ENCODE measurements at regions not wholly inside any gene's neighbourhood (a gene's known extent, or its start where the extent isn't known, plus 50 kb on each side); places are given as distances from the start of the nearest gene placed in this dataset.

GRCh38 chr5:60297658-60298057 is 402.3 kb downstream of the DEPDC1B start:
- Mint-ChIP-seq H3K9me3 (peaks cover 10% of the 10 kb centered on the region), H3K4me3 (no peak overlapping the region), H3K27ac (no peak overlapping the region), H3K27me3 (ENCODE audit: insufficient read depth) (no peaks in the 10 kb centered on the region), H3K4me1 (no peaks in the 10 kb centered on the region), H3K36me3 (ENCODE audit: low read depth) (no peaks in the 10 kb centered on the region)
- no peaks in the 10 kb centered on the region for H3K27me3 ChIP-seq (ENCODE audit: control insufficient read depth, insufficient read depth, low read length, poor library complexity, severe bottlenecking)
- H3K27ac ChIP-seq (ENCODE audit: low read depth, low read length), result no peak overlapping the region
- H3K9ac ChIP-seq (ENCODE audit: extremely low read depth, low read length, poor library complexity, severe bottlenecking), result no peak overlapping the region
- TF ChIP-seq CTCF (conservative IDR thresholded peaks at IDR 0.05), result no peak
- H3K4me1 ChIP-seq (ENCODE audit: control insufficient read depth, insufficient read depth, low read length), result no peaks in the 10 kb centered on the region
- H3K9me3 ChIP-seq (ENCODE audit: control insufficient read depth, low read length), result peaks cover 10% of the 10 kb centered on the region
- no peak overlapping the region for H3K4me3 ChIP-seq (ENCODE audit: low read length)
- 92 to 100% methylated on average over 1 of the region's 1 CpG for WGBS, 2 experiments (ENCODE audit: insufficient coverage in 1 of 2, insufficient read length in 1 of 2)
- no peak for DNase-seq
- H3K36me3 ChIP-seq (ENCODE audit: control insufficient read depth, insufficient read depth, low read length), result no peaks in the 10 kb centered on the region

- H3K36me3 ChIP-seq (ENCODE audit: control insufficient read depth, insufficient read depth, low read length), result no peaks in the 10 kb centered on the region
- DNase-seq, result peak; percentile 79
- no peak overlapping the region for H3K9ac ChIP-seq (ENCODE audit: extremely low read depth, low read length, poor library complexity, severe bottlenecking)
- peak; percentile 88 for TF ChIP-seq CTCF (conservative IDR thresholded peaks at IDR 0.05)
- no peaks in the 10 kb centered on the region for H3K4me1 ChIP-seq (ENCODE audit: control insufficient read depth, insufficient read depth, low read length)
- H3K9me3 ChIP-seq (ENCODE audit: control insufficient read depth, low read length), result peaks cover 9% of the 10 kb centered on the region
- Mint-ChIP-seq H3K27ac (no peak overlapping the region), H3K27me3 (ENCODE audit: insufficient read depth) (no peaks in the 10 kb centered on the region), H3K4me3 (no peak overlapping the region), H3K36me3 (ENCODE audit: low read depth) (no peaks in the 10 kb centered on the region), H3K4me1 (no peaks in the 10 kb centered on the region), H3K9me3 (peaks cover 6% of the 10 kb centered on the region)
- H3K27me3 ChIP-seq (ENCODE audit: control insufficient read depth, insufficient read depth, low read length, poor library complexity, severe bottlenecking), result no peaks in the 10 kb centered on the region
- 7 to 16% methylated on average over 1 to 2 of the region's 2 CpGs for WGBS, 2 experiments (ENCODE audit: insufficient coverage in 1 of 2, insufficient read length in 1 of 2)
- H3K27ac ChIP-seq (ENCODE audit: low read depth, low read length), result no peak overlapping the region
- H3K4me3 ChIP-seq (ENCODE audit: low read length), result no peak overlapping the region
Measured at GRCh38 chr5:60295423-60295822, 401.9 kb upstream of the PDE4D start.

GRCh38 chr5:60293518-60293917 is 400.0 kb upstream of the PDE4D start:
- H3K4me1 ChIP-seq (ENCODE audit: control insufficient read depth, insufficient read depth, low read length), result no peaks in the 10 kb centered on the region
- Mint-ChIP-seq H3K27me3 (ENCODE audit: insufficient read depth) (no peaks in the 10 kb centered on the region), H3K36me3 (ENCODE audit: low read depth) (no peaks in the 10 kb centered on the region), H3K4me1 (peaks cover 2% of the 10 kb centered on the region), H3K27ac (no peak overlapping the region), H3K9me3 (no peaks in the 10 kb centered on the region), H3K4me3 (no peak overlapping the region)
- no peak overlapping the region for H3K4me3 ChIP-seq (ENCODE audit: low read length)
- no peak overlapping the region for H3K9ac ChIP-seq (ENCODE audit: extremely low read depth, low read length, poor library complexity, severe bottlenecking)
- no peak for DNase-seq
- no peaks in the 10 kb centered on the region for H3K36me3 ChIP-seq (ENCODE audit: control insufficient read depth, insufficient read depth, low read length)
- no peaks in the 10 kb centered on the region for H3K9me3 ChIP-seq (ENCODE audit: control insufficient read depth, low read length)
- H3K27ac ChIP-seq (ENCODE audit: low read depth, low read length), result no peak overlapping the region
- peaks cover 4% of the 10 kb centered on the region for H3K27me3 ChIP-seq (ENCODE audit: control insufficient read depth, insufficient read depth, low read length, poor library complexity, severe bottlenecking)
- 94 to 100% methylated on average over 2 of the region's 2 CpGs for WGBS, 2 experiments (ENCODE audit: insufficient coverage in 1 of 2, insufficient read length in 1 of 2)
- TF ChIP-seq CTCF (conservative IDR thresholded peaks at IDR 0.05), result no peak
